Activated naive CD8-positive, alpha-beta T cell treated with anti-CD3 and anti-CD28 coated beads, Interleukin-2, amount 50 U/mL, for 24 hours (primary cell): ENCODE measurements at regions not wholly inside any gene's neighbourhood (a gene's known extent, or its start where the extent isn't known, plus 50 kb on each side); places are given as distances from the start of the nearest gene placed in this dataset.
A peak's percentile ranks its signal among the peaks of the same experiment; 100 is the strongest.

ENCODE experiments used
- ATAC-seq: fragments of 150-1000 bp; cut with Tn5 transposase; one replicate; pipeline ENCODE4 v1.10.0; 2021
- DNase-seq: peaks from one replicate; pipeline ENCODE4 v3.0.0; 2021
- H3K27ac Mint-ChIP-seq: one replicate; pipeline ENCODE4 v1.8.0; 2021; ENCODE audit warnings: mild to moderate bottlenecking, mixed read lengths
- H3K27me3 Mint-ChIP-seq: one replicate; pipeline ENCODE4 v1.8.0; 2021; ENCODE audit warnings: mixed read lengths
- H3K36me3 Mint-ChIP-seq: one replicate; pipeline ENCODE4 v1.8.0; 2021; ENCODE audit warnings: low read depth, mixed read lengths
- H3K4me1 Mint-ChIP-seq: one replicate; pipeline ENCODE4 v1.8.0; 2021; ENCODE audit warnings: mixed read lengths
- H3K4me3 Mint-ChIP-seq: one replicate; pipeline ENCODE4 v1.8.0; 2021; ENCODE audit warnings: mild to moderate bottlenecking, moderate library complexity, mixed read lengths
- H3K9me3 Mint-ChIP-seq: one replicate; pipeline ENCODE4 v1.8.0; 2021; ENCODE audit warnings: mixed read lengths

- H3K36me3 Mint-ChIP-seq: no peaks in the 10 kb centered on the region
- peaks cover 2% of the 10 kb centered on the region for H3K27me3 Mint-ChIP-seq
- no peak for ATAC-seq
- no peaks in the 10 kb centered on the region for H3K9me3 Mint-ChIP-seq
- H3K4me3 Mint-ChIP-seq: no peak overlapping the region
- no peak overlapping the region for H3K27ac Mint-ChIP-seq
- no peak for DNase-seq
- no peaks in the 10 kb centered on the region for H3K4me1 Mint-ChIP-seq
Measured at GRCh38 chr6:119542037-119542436, 192.5 kb upstream of the MAN1A1 start.

- ATAC-seq (no peak), DNase-seq (no peak)
- H3K4me3 Mint-ChIP-seq: no peak overlapping the region
- H3K9me3 Mint-ChIP-seq: no peaks in the 10 kb centered on the region
- peaks cover 2% of the 10 kb centered on the region for H3K27me3 Mint-ChIP-seq
- no peak overlapping the region for H3K27ac Mint-ChIP-seq
- no peaks in the 10 kb centered on the region for H3K36me3 Mint-ChIP-seq
- no peaks in the 10 kb centered on the region for H3K4me1 Mint-ChIP-seq
Measured at GRCh38 chr6:119541132-119541905, 191.8 kb upstream of the MAN1A1 start.

- Mint-ChIP-seq H3K9me3 (no peaks in the 10 kb centered on the region), H3K4me3 (no peak overlapping the region), H3K27ac (no peak overlapping the region), H3K36me3 (no peaks in the 10 kb centered on the region), H3K27me3 (peaks cover 2% of the 10 kb centered on the region), H3K4me1 (no peaks in the 10 kb centered on the region)
- no peak for DNase-seq
- no peak for ATAC-seq
Measured at GRCh38 chr6:119540417-119540816, 190.9 kb upstream of the MAN1A1 start.

GRCh38 chr6:119539066-119539746, 189.6 kb upstream of the MAN1A1 start:
- Mint-ChIP-seq H3K27me3 (peaks cover 2% of the 10 kb centered on the region), H3K9me3 (no peaks in the 10 kb centered on the region), H3K36me3 (no peaks in the 10 kb centered on the region), H3K4me1 (no peaks in the 10 kb centered on the region), H3K4me3 (no peak overlapping the region), H3K27ac (no peak overlapping the region)
- ATAC-seq (no peak), DNase-seq (no peak)

- no peak for ATAC-seq
- Mint-ChIP-seq H3K27me3 (no peaks in the 10 kb centered on the region), H3K36me3 (no peaks in the 10 kb centered on the region), H3K4me1 (peaks cover 11% of the 10 kb centered on the region), H3K27ac (no peak overlapping the region), H3K9me3 (no peaks in the 10 kb centered on the region), H3K4me3 (no peak overlapping the region)
- DNase-seq: no peak
Measured at GRCh38 chr6:119536666-119537065, 187.1 kb upstream of the MAN1A1 start.

GRCh38 chr6:119535332-119535731, 185.8 kb upstream of the MAN1A1 start:
- H3K9me3 Mint-ChIP-seq: no peaks in the 10 kb centered on the region
- DNase-seq (no peak), ATAC-seq (no peak)
- peaks cover 11% of the 10 kb centered on the region for H3K4me1 Mint-ChIP-seq
- no peaks in the 10 kb centered on the region for H3K27me3 Mint-ChIP-seq
- no peaks in the 10 kb centered on the region for H3K36me3 Mint-ChIP-seq
- no peak overlapping the region for H3K4me3 Mint-ChIP-seq
- no peak overlapping the region for H3K27ac Mint-ChIP-seq

- no peaks in the 10 kb centered on the region for H3K36me3 Mint-ChIP-seq
- DNase-seq (no peak), ATAC-seq (peak; percentile 83)
- H3K9me3 Mint-ChIP-seq: no peaks in the 10 kb centered on the region
- H3K27ac Mint-ChIP-seq: no peak overlapping the region
- H3K4me3 Mint-ChIP-seq: no peak overlapping the region
- peaks cover 11% of the 10 kb centered on the region for H3K4me1 Mint-ChIP-seq
- no peaks in the 10 kb centered on the region for H3K27me3 Mint-ChIP-seq
Measured at GRCh38 chr6:119533603-119534279, 184.2 kb upstream of the MAN1A1 start.

- Mint-ChIP-seq H3K36me3 (no peaks in the 10 kb centered on the region), H3K27me3 (peaks cover 3% of the 10 kb centered on the region), H3K4me3 (no peak overlapping the region), H3K27ac (no peak overlapping the region), H3K4me1 (no peaks in the 10 kb centered on the region), H3K9me3 (no peaks in the 10 kb centered on the region)
- ATAC-seq: no peak
- DNase-seq: no peak
Measured at GRCh38 chr6:119527231-119527578, 177.6 kb upstream of the MAN1A1 start.

GRCh38 chr6:119526561-119527230, 177.1 kb upstream of the MAN1A1 start:
- Mint-ChIP-seq H3K36me3 (no peaks in the 10 kb centered on the region), H3K27ac (no peak overlapping the region)
- no peak for ATAC-seq

GRCh38 chr6:119524410-119524809, 174.8 kb upstream of the MAN1A1 start:
- DNase-seq (no peak), ATAC-seq (no peak)
- Mint-ChIP-seq H3K27ac (no peak overlapping the region), H3K27me3 (peaks cover 3% of the 10 kb centered on the region), H3K4me1 (no peaks in the 10 kb centered on the region), H3K9me3 (no peaks in the 10 kb centered on the region), H3K4me3 (no peak overlapping the region), H3K36me3 (no peaks in the 10 kb centered on the region)

More at GRCh38 chr6:119526561-119527230, 177.1 kb upstream of the MAN1A1 start:
- Mint-ChIP-seq H3K4me3 (no peak overlapping the region), H3K9me3 (no peaks in the 10 kb centered on the region), H3K4me1 (no peaks in the 10 kb centered on the region), H3K27me3 (peaks cover 3% of the 10 kb centered on the region)
- DNase-seq: no peak

GRCh38 chr6:119523556-119523955, 174.0 kb upstream of the MAN1A1 start:
- no peaks in the 10 kb centered on the region for H3K4me1 Mint-ChIP-seq
- DNase-seq (no peak), ATAC-seq (no peak)
- H3K27ac Mint-ChIP-seq: no peak overlapping the region
- peaks cover 3% of the 10 kb centered on the region for H3K27me3 Mint-ChIP-seq
- no peak overlapping the region for H3K4me3 Mint-ChIP-seq
- H3K9me3 Mint-ChIP-seq: no peaks in the 10 kb centered on the region
- H3K36me3 Mint-ChIP-seq: no peaks in the 10 kb centered on the region

GRCh38 chr6:119521251-119521650, 171.7 kb upstream of the MAN1A1 start:
- H3K4me3 Mint-ChIP-seq: no peak overlapping the region
- H3K27me3 Mint-ChIP-seq: no peaks in the 10 kb centered on the region
- DNase-seq (no peak), ATAC-seq (no peak)
- no peaks in the 10 kb centered on the region for H3K9me3 Mint-ChIP-seq
- H3K27ac Mint-ChIP-seq: no peak overlapping the region
- H3K4me1 Mint-ChIP-seq: no peaks in the 10 kb centered on the region
- no peaks in the 10 kb centered on the region for H3K36me3 Mint-ChIP-seq

- Mint-ChIP-seq H3K4me3 (no peak overlapping the region), H3K36me3 (no peaks in the 10 kb centered on the region), H3K27ac (no peak overlapping the region), H3K4me1 (no peaks in the 10 kb centered on the region), H3K27me3 (peaks cover 2% of the 10 kb centered on the region), H3K9me3 (no peaks in the 10 kb centered on the region)
- ATAC-seq (no peak), DNase-seq (no peak)
Measured at GRCh38 chr6:119517428-119517827, 167.9 kb upstream of the MAN1A1 start.

- DNase-seq (no peak), ATAC-seq (no peak)
- Mint-ChIP-seq H3K27ac (no peak overlapping the region), H3K4me3 (no peak overlapping the region), H3K36me3 (no peaks in the 10 kb centered on the region), H3K9me3 (no peaks in the 10 kb centered on the region), H3K27me3 (peaks cover 2% of the 10 kb centered on the region), H3K4me1 (no peaks in the 10 kb centered on the region)
Measured at GRCh38 chr6:119514345-119514744, 164.8 kb upstream of the MAN1A1 start.
